Mammary epithelial cell (primary cell): ENCODE measurements at regions not wholly inside any gene's neighbourhood (a gene's known extent, or its start where the extent isn't known, plus 50 kb on each side); places are given as distances from the start of the nearest gene placed in this dataset.

Experiments used
- CTCF ChIP-seq, 2 donors: IDR thresholded peaks in 1 of 2; conservative IDR thresholded peaks in 1 of 2; 2 replicates each; pipeline ENCODE4 v1.5.1; 2011 to 2012; ENCODE audit warnings: inconsistent platforms in 2 of 2, low read length in 2 of 2, mild to moderate bottlenecking in 2 of 2, control low read depth in 1 of 2, low read depth in 1 of 2; ENCODE audit not compliant: insufficient read depth in 1 of 2; ENCODE audit errors: extremely low read depth in 1 of 2
- EZH2 ChIP-seq: IDR thresholded peaks from 2 replicates; pipeline ENCODE4 v1.6.1; 2012; ENCODE audit warnings: low read length, inconsistent platforms, borderline replicate concordance

GRCh38 chr1:177775924-177776323 lies 193.9 kb downstream of the SEC16B start:
- no peak for TF ChIP-seq CTCF (conservative IDR thresholded peaks at IDR 0.05 in 1 of 2, IDR thresholded peaks at IDR 0.05 in 1 of 2; ENCODE audit: extremely low read depth in 1 of 2, insufficient read depth in 1 of 2, low read depth in 1 of 2, low read length in 2 of 2)
- no peak for TF ChIP-seq EZH2
